Mesenchymal stem cell (in vitro differentiated cells and primary cell): ENCODE measurements at regions not wholly inside any gene's neighbourhood (a gene's known extent, or its start where the extent isn't known, plus 50 kb on each side); places are given as distances from the start of the nearest gene placed in this dataset.

Source experiments
- DNase-seq: peaks from one replicate; pipeline ENCODE4 v3.0.0-alpha.2; 2013
- H2AFZ ChIP-seq: one replicate; pipeline ENCODE4 v1.6.1; 2013; ENCODE audit warnings: low read depth, mild to moderate bottlenecking, control low read depth, inconsistent platforms, low read length, moderate library complexity
- H2AK5ac ChIP-seq: 2 replicates; pipeline ENCODE4 v1.6.1; 2013; ENCODE audit warnings: low read length, moderate library complexity, mild to moderate bottlenecking, inconsistent platforms; ENCODE audit not compliant: severe bottlenecking
- H2BK120ac ChIP-seq: one replicate; pipeline ENCODE4 v1.6.1; 2013; ENCODE audit warnings: low read depth, mild to moderate bottlenecking, inconsistent platforms, low read length, moderate library complexity
- H2BK12ac ChIP-seq, 2 experiments: one replicate each; pipeline ENCODE4 v1.6.1; 2013; ENCODE audit warnings: inconsistent platforms in 2 of 2, low read length in 2 of 2, mild to moderate bottlenecking in 2 of 2, moderate library complexity in 2 of 2, control low read depth in 1 of 2
- H2BK15ac ChIP-seq: one replicate; pipeline ENCODE4 v1.6.1; 2013; ENCODE audit warnings: mild to moderate bottlenecking, low read depth, inconsistent platforms; ENCODE audit not compliant: poor library complexity, severe bottlenecking
- H2BK5ac ChIP-seq: 2 replicates; pipeline ENCODE4 v1.6.1; 2013; ENCODE audit warnings: low read depth, mild to moderate bottlenecking, low read length, control low read depth, inconsistent platforms; ENCODE audit not compliant: poor library complexity, severe bottlenecking
- H3K14ac ChIP-seq, 2 experiments: one replicate each; pipeline ENCODE4 v1.6.1; 2013; ENCODE audit warnings: inconsistent platforms in 2 of 2, low read length in 2 of 2, control low read depth in 1 of 2, mild to moderate bottlenecking in 1 of 2, moderate library complexity in 1 of 2
- H3K18ac ChIP-seq, 2 experiments: one replicate each; pipeline ENCODE4 v1.6.1; 2013; ENCODE audit warnings: inconsistent platforms in 2 of 2, low read length in 2 of 2, control low read depth in 1 of 2, low read depth in 1 of 2, mild to moderate bottlenecking in 1 of 2
- H3K23ac ChIP-seq, 2 experiments: one replicate each; pipeline ENCODE4 v1.6.1; 2013; ENCODE audit warnings: inconsistent platforms in 2 of 2, low read length in 2 of 2, mild to moderate bottlenecking in 2 of 2, moderate library complexity in 2 of 2, control low read depth in 1 of 2
- H3K27ac ChIP-seq: 2 replicates; pipeline ENCODE4 v1.5.1; 2013; ENCODE audit warnings: mild to moderate bottlenecking, moderate library complexity, low read length, control low read depth, inconsistent platforms; ENCODE audit not compliant: poor library complexity, severe bottlenecking
- H3K27me3 ChIP-seq, 2 experiments: 2 replicates each; pipeline versions ENCODE4 v1.6.1 to v1.7.0; 2013; ENCODE audit warnings: low read length in 2 of 2, mild to moderate bottlenecking in 2 of 2, moderate library complexity in 2 of 2, control low read depth in 1 of 2, inconsistent platforms in 1 of 2; ENCODE audit not compliant: control insufficient read depth in 1 of 2, insufficient read depth in 1 of 2
- H3K36me3 ChIP-seq, 2 experiments: 2 replicates each; pipeline versions ENCODE4 v1.6.1 to v1.7.0; 2013; ENCODE audit warnings: low read length in 2 of 2, control low read depth in 1 of 2, inconsistent platforms in 1 of 2, low read depth in 1 of 2, mild to moderate bottlenecking in 1 of 2; ENCODE audit not compliant: insufficient read depth in 2 of 2, control insufficient read depth in 1 of 2
- H3K4ac ChIP-seq, 2 experiments: one replicate each; pipeline ENCODE4 v1.6.1; 2013; ENCODE audit warnings: inconsistent platforms in 2 of 2, low read length in 2 of 2, mild to moderate bottlenecking in 2 of 2, moderate library complexity in 2 of 2, control low read depth in 1 of 2, low read depth in 1 of 2
- H3K4me1 ChIP-seq: 2 replicates; pipeline ENCODE4 v1.6.1; 2013; ENCODE audit warnings: low read depth, low read length, control low read depth; ENCODE audit not compliant: control insufficient read depth, insufficient read depth
- H3K4me2 ChIP-seq: 2 replicates; pipeline ENCODE4 v1.6.1; 2013; ENCODE audit warnings: low read length, mild to moderate bottlenecking, inconsistent platforms; ENCODE audit not compliant: poor library complexity, severe bottlenecking
- H3K4me3 ChIP-seq, 2 experiments: 2 replicates each; pipeline versions ENCODE4 v1.5.1 to v1.7.0; 2013; ENCODE audit warnings: low read length in 2 of 2, mild to moderate bottlenecking in 2 of 2, control low read depth in 1 of 2, low read depth in 1 of 2; ENCODE audit not compliant: insufficient read depth in 1 of 2
- H3K79me1 ChIP-seq: replicated peaks from 2 replicates; pipeline ENCODE4 v1.6.1; 2013; ENCODE audit warnings: mild to moderate bottlenecking, control low read depth, low read length, inconsistent platforms; ENCODE audit not compliant: poor library complexity, severe bottlenecking
- H3K9ac ChIP-seq: 2 replicates; pipeline ENCODE4 v1.7.0; 2013; ENCODE audit warnings: mild to moderate bottlenecking, low read length, moderate library complexity
- H3K9me3 ChIP-seq: 2 replicates; pipeline ENCODE4 v1.7.0; 2013; ENCODE audit warnings: mild to moderate bottlenecking, low read length; ENCODE audit not compliant: control insufficient read depth
- H4K8ac ChIP-seq: one replicate; pipeline ENCODE4 v1.6.1; 2013; ENCODE audit warnings: inconsistent platforms, mild to moderate bottlenecking, low read length, moderate library complexity
- H4K91ac ChIP-seq: one replicate; pipeline ENCODE4 v1.6.1; 2013; ENCODE audit warnings: mild to moderate bottlenecking, low read length, inconsistent platforms
- WGBS: methylation state at CpG from one replicate; pipeline ENCODE4 v1.1.7; 2013; ENCODE audit warnings: mixed read lengths; 5-methylcytosine and 5-hydroxymethylcytosine counted together

DNA sequence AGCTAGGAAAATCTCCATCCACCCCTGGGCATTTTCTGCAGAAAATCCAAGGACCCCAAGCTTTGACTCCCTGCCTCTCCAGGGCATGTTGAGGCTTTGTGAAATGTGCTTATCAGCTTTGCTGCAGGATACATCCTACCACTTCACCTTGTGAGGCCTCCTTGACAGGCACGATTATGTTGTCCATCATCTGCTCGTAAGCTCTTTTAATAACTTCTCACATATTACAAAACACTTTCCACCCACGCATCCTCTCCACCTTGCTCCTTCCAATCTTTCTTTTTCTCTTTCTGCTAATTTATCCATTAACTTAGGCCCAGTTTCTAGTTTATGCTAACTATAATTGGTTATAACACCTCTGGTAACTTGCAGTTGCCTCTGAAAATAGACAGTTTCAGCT, 147.0 kb upstream of the MTNR1B start:
- H3K4ac ChIP-seq = no peak overlapping the region
- H3K4me2 ChIP-seq = no peak overlapping the region
- H2BK12ac ChIP-seq = no peak overlapping the region
- H2AFZ ChIP-seq = no peak overlapping the region
- H3K4me1 ChIP-seq = peaks cover 2% of the 10 kb centered on the region
- H3K36me3 ChIP-seq = no peaks in the 10 kb centered on the region
- H3K9me3 ChIP-seq = peaks cover 12% of the 10 kb centered on the region
- WGBS = 94% methylated on average over 3 of the region's 3 CpGs
- no peak overlapping the region for H3K27ac ChIP-seq
- H2AK5ac ChIP-seq = no peak overlapping the region
- no peaks in the 10 kb centered on the region for H3K79me1 ChIP-seq
- H2BK5ac ChIP-seq = no peak overlapping the region
- H2BK15ac ChIP-seq = no peak overlapping the region
- no peak overlapping the region for H3K4me3 ChIP-seq
- H3K18ac ChIP-seq = no peak overlapping the region
- H4K8ac ChIP-seq = no peak overlapping the region
- no peak overlapping the region for H3K14ac ChIP-seq
- H3K9ac ChIP-seq = no peak overlapping the region
- H2BK120ac ChIP-seq = no peak overlapping the region
- H4K91ac ChIP-seq = no peak overlapping the region
- H3K27me3 ChIP-seq = peaks cover 0 to 7% of the 10 kb centered on the region in 2 experiments
- no peak overlapping the region for H3K23ac ChIP-seq
- DNase-seq = no peak

DNA sequence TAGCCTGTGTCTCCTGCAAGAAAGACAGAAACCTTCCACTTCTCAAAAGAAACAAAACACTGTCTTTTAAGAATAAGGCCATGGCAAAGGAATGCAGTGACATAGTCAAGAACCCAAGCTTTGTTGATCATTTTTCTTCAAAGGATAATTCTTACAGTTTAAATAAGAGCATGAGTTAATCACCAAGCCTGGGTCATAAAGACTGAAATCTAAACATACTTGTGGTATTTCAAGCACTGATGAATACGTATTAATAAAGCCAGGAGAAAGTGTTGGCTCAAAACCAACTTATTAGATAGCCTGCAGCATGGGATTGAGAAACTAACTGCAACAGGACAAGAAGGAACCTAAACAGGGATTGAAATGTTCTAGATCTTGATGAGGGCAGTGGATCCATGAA, 143.3 kb upstream of the MTNR1B start:
- Histone ChIP-seq H2BK120ac (no peak overlapping the region), H4K91ac (no peak overlapping the region)

DNA sequence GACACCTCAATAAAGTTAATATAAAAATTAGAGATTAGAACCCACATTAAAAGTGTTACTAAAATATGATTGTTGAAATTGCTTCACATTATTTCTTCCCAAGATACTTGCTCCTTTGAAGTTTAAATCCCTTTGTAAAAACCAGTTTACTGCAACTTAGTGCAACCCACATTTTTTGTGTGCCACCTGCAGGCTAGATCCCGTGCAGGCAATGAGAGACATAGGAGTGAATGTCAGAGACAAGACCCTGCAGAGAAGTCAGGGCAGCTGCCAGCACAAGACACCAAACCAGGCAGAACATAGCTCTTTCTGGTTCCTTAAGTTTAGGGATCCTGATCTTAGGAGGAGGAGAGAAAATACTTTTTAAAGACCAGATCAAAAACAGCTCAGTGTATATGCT, 142.8 kb upstream of the MTNR1B start:
- Histone ChIP-seq H3K4ac (no peak overlapping the region), H3K9ac (no peak overlapping the region), H4K8ac (no peak overlapping the region), H2BK12ac (no peak overlapping the region), H3K23ac (no peak overlapping the region), H2BK5ac (no peak overlapping the region), H3K79me1 (no peaks in the 10 kb centered on the region), H3K14ac (no peak overlapping the region), H2AFZ (no peak overlapping the region), H3K18ac (no peak overlapping the region), H3K4me2 (no peak overlapping the region), H2BK120ac (no peak overlapping the region), H4K91ac (no peak overlapping the region), H3K27me3 (peaks cover 0 to 6% of the 10 kb centered on the region in 2 experiments), H3K36me3 (no peaks in the 10 kb centered on the region), H3K4me1 (peaks cover 2% of the 10 kb centered on the region), H3K27ac (no peak overlapping the region), H2AK5ac (no peak overlapping the region), H3K4me3 (no peak overlapping the region), H3K9me3 (no peaks in the 10 kb centered on the region), H2BK15ac (no peak overlapping the region)
- WGBS = 33% methylated on average over 1 of the region's 1 CpG
- DNase-seq = no peak

More for the DNA sequence above, 143.3 kb upstream of the MTNR1B start:
- Histone ChIP-seq H3K18ac (no peak overlapping the region), H3K9me3 (no peaks in the 10 kb centered on the region), H3K27me3 (peaks cover 0 to 5% of the 10 kb centered on the region in 2 experiments), H2BK15ac (no peak overlapping the region), H2AK5ac (no peak overlapping the region), H2AFZ (no peak overlapping the region), H3K27ac (no peak overlapping the region), H4K8ac (no peak overlapping the region), H3K4ac (no peak overlapping the region), H2BK5ac (no peak overlapping the region), H3K23ac (no peak overlapping the region), H3K36me3 (no peaks in the 10 kb centered on the region), H3K9ac (no peak overlapping the region), H2BK12ac (no peak overlapping the region), H3K79me1 (no peaks in the 10 kb centered on the region), H3K4me2 (no peak overlapping the region), H3K4me3 (no peak overlapping the region), H3K4me1 (peaks cover 2% of the 10 kb centered on the region), H3K14ac (no peak overlapping the region)
- DNase-seq = peak; percentile 1
- 14% methylated on average over 1 of the region's 1 CpG for WGBS

DNA sequence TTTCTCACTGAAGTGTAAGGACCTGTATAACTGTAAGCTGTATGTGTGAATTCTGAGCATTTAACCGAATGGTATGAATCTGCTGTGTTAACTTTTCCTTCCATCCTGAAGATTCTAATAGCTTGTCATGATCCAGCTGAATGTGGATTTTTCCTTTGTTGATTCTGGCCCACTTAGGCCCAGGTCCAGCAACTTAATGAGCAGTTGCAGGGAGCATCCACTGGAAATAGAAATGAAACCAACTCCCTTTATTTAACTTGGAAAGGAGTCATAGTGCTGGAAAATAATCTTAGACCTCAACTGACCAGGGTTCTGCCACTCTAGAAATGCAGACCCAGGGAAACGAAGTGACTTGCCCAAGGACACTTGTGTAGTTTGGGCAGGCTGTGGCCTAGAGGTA, 142.3 kb upstream of the MTNR1B start:
- H3K4me3 ChIP-seq = no peak overlapping the region
- no peak overlapping the region for H2AK5ac ChIP-seq
- peaks cover 0 to 6% of the 10 kb centered on the region in 2 experiments for H3K27me3 ChIP-seq
- H3K27ac ChIP-seq = no peak overlapping the region
- DNase-seq = no peak
- H3K18ac ChIP-seq = no peak overlapping the region
- H2BK12ac ChIP-seq = no peak overlapping the region
- no peak overlapping the region for H3K14ac ChIP-seq
- no peak overlapping the region for H2BK15ac ChIP-seq
- no peak overlapping the region for H2BK120ac ChIP-seq
- 63% methylated on average over 2 of the region's 2 CpGs for WGBS
- H4K91ac ChIP-seq = no peak overlapping the region
- H3K36me3 ChIP-seq = no peaks in the 10 kb centered on the region
- H3K23ac ChIP-seq = no peak overlapping the region
- H3K9me3 ChIP-seq = no peaks in the 10 kb centered on the region
- no peak overlapping the region for H3K9ac ChIP-seq
- H2BK5ac ChIP-seq = no peak overlapping the region
- H3K79me1 ChIP-seq = no peaks in the 10 kb centered on the region
- no peak overlapping the region for H2AFZ ChIP-seq
- no peak overlapping the region for H3K4ac ChIP-seq
- H3K4me2 ChIP-seq = no peak overlapping the region
- H3K4me1 ChIP-seq = peaks cover 2% of the 10 kb centered on the region
- H4K8ac ChIP-seq = no peak overlapping the region
